Neural crest cell (in vitro differentiated cells): ENCODE measurements at regions not wholly inside any gene's neighbourhood (a gene's known extent, or its start where the extent isn't known, plus 50 kb on each side); places are given as distances from the start of the nearest gene placed in this dataset.

ENCODE experiments used
- DNase-seq: peaks from one replicate; pipeline ENCODE4 v3.0.0; 2021; ENCODE audit warnings: low read depth, mixed read lengths, low spot score
- H3K27ac Mint-ChIP-seq: one replicate; pipeline ENCODE4 v1.8.0; 2021; ENCODE audit warnings: mild to moderate bottlenecking, mixed read lengths; ENCODE audit not compliant: unreplicated experiment
- H3K27me3 Mint-ChIP-seq: 2 replicates; pipeline ENCODE4 v1.8.0; 2021; ENCODE audit warnings: low read depth, mild to moderate bottlenecking, mixed read lengths
- H3K36me3 Mint-ChIP-seq: 2 replicates; pipeline ENCODE4 v1.8.0; 2021; ENCODE audit warnings: low read depth, mild to moderate bottlenecking, mixed read lengths
- H3K4me1 Mint-ChIP-seq: 2 replicates; pipeline ENCODE4 v1.8.0; 2021; ENCODE audit warnings: mixed read lengths
- H3K4me3 Mint-ChIP-seq: one replicate; pipeline ENCODE4 v1.8.0; 2021; ENCODE audit warnings: mild to moderate bottlenecking, mixed read lengths
- H3K9me3 Mint-ChIP-seq: 2 replicates; pipeline ENCODE4 v1.8.0; 2021; ENCODE audit warnings: mixed read lengths
- TF ChIP-seq, protein P1 (sequence below): fragments of 200-600 bp; sonication (generic); conservative IDR thresholded peaks from 2 replicates; pipeline ENCODE4 v1.5.0; 2021; ENCODE audit warnings: antibody characterized with exemption, mild to moderate bottlenecking

- no peaks in the 10 kb centered on the region for H3K36me3 Mint-ChIP-seq
- H3K9me3 Mint-ChIP-seq, result peaks cover 7% of the 10 kb centered on the region
- H3K4me1 Mint-ChIP-seq, result peaks cover 4% of the 10 kb centered on the region
- DNase-seq, result no peak
- peaks cover 3% of the 10 kb centered on the region for H3K27me3 Mint-ChIP-seq
- TF ChIP-seq, protein P1, sequence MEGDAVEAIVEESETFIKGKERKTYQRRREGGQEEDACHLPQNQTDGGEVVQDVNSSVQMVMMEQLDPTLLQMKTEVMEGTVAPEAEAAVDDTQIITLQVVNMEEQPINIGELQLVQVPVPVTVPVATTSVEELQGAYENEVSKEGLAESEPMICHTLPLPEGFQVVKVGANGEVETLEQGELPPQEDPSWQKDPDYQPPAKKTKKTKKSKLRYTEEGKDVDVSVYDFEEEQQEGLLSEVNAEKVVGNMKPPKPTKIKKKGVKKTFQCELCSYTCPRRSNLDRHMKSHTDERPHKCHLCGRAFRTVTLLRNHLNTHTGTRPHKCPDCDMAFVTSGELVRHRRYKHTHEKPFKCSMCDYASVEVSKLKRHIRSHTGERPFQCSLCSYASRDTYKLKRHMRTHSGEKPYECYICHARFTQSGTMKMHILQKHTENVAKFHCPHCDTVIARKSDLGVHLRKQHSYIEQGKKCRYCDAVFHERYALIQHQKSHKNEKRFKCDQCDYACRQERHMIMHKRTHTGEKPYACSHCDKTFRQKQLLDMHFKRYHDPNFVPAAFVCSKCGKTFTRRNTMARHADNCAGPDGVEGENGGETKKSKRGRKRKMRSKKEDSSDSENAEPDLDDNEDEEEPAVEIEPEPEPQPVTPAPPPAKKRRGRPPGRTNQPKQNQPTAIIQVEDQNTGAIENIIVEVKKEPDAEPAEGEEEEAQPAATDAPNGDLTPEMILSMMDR, result no peak
- H3K4me3 Mint-ChIP-seq, result no peak overlapping the region
- H3K27ac Mint-ChIP-seq, result no peak overlapping the region
These were observed 96.1 kb upstream of the SGCD start for GRCh38 chr5:156230887-156231286.

GRCh38 chr5:156232251-156232869, 94.6 kb upstream of the SGCD start:
- no peak for DNase-seq
- Mint-ChIP-seq H3K4me3 (no peak overlapping the region), H3K27ac (no peak overlapping the region), H3K4me1 (peaks cover 4% of the 10 kb centered on the region), H3K27me3 (peaks cover 3% of the 10 kb centered on the region), H3K9me3 (peaks cover 5% of the 10 kb centered on the region), H3K36me3 (no peaks in the 10 kb centered on the region)
- TF ChIP-seq, protein P1, result no peak

GRCh38 chr5:156237361-156237760, 89.6 kb upstream of the SGCD start:
- no peak for DNase-seq
- H3K27ac Mint-ChIP-seq, result no peak overlapping the region
- H3K36me3 Mint-ChIP-seq, result no peaks in the 10 kb centered on the region
- no peak overlapping the region for H3K4me3 Mint-ChIP-seq
- no peaks in the 10 kb centered on the region for H3K9me3 Mint-ChIP-seq
- TF ChIP-seq, protein P1, result no peak
- peaks cover 4% of the 10 kb centered on the region for H3K27me3 Mint-ChIP-seq
- peaks cover 4% of the 10 kb centered on the region for H3K4me1 Mint-ChIP-seq

DNA sequence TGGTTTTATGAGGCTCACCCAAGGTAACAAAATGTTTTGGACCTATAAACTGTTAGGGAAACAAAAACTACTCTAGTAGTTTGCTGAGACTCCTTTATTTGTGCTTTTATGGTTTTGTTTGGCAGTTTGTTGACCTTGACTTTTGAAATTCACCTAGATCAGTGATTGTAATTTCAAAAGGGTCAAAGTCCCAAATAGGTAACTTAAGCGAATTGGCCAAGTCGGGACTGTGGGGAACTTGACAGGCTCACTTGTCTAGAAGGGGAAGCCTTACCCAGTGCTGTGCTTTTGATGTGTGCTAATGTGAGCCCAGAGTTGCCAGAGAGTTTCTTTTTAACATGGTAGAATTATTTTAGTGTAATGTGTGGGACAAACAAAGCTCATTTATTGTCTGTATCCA, 87.2 kb upstream of the SGCD start:
- Mint-ChIP-seq H3K27me3 (peaks cover 4% of the 10 kb centered on the region), H3K4me3 (no peak overlapping the region), H3K36me3 (no peaks in the 10 kb centered on the region), H3K9me3 (no peaks in the 10 kb centered on the region), H3K27ac (no peak overlapping the region), H3K4me1 (no peaks in the 10 kb centered on the region)
- DNase-seq, result no peak
- TF ChIP-seq, protein P1, result no peak

- H3K36me3 Mint-ChIP-seq, result no peaks in the 10 kb centered on the region
- H3K4me3 Mint-ChIP-seq, result no peak overlapping the region
- no peak overlapping the region for H3K27ac Mint-ChIP-seq
- H3K4me1 Mint-ChIP-seq, result no peaks in the 10 kb centered on the region
- H3K27me3 Mint-ChIP-seq, result peaks cover 4% of the 10 kb centered on the region
- TF ChIP-seq, protein P1, result no peak
- no peak for DNase-seq
- H3K9me3 Mint-ChIP-seq, result no peaks in the 10 kb centered on the region
These were observed 86.5 kb upstream of the SGCD start for GRCh38 chr5:156240414-156240813.
